ENCODE measurements at regions not wholly inside any gene's neighbourhood (a gene's known extent, or its start where the extent isn't known, plus 50 kb on each side); places are given as distances from the start of the nearest gene placed in this dataset.

DNA sequence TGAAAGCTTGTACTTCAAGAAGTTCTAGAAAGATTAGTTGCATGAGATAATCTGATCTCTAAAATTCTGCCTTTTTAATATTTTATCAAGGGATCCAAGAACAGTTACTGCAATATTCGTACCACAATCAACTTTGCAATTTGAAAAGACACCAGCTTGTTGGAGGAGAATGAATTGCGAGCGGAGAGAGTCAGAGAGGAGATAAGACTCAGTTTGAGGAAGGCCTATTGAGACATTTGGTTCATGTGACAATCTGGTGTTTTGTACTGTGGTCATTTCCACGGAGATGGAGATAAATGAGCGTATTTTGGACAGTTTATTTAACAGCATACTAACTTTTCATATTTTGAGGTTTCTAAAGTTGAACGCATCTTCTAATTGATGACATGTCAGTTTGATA, 1276.0 kb downstream of the EFNB2 start:
- DNase-seq: no peak

DNA sequence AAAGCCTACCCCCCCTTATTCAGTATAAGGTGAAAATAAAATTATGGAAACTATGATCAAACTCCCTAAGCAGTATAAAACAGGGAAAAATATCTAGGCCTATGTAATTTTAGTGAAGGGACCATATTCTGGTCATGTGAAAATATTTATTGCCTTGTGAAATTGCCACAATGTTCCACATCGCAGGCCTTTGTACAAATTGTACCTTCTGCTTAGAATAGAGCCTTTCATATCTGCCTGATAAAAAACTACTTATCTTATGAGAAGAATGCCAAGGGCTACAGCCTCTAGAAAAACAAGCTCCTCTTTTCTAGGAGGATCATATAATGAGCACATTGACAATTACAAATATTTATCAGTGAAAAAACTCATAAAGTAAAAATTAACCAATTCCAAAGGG, 1280.0 kb downstream of the EFNB2 start:
- no peak for DNase-seq

DNA sequence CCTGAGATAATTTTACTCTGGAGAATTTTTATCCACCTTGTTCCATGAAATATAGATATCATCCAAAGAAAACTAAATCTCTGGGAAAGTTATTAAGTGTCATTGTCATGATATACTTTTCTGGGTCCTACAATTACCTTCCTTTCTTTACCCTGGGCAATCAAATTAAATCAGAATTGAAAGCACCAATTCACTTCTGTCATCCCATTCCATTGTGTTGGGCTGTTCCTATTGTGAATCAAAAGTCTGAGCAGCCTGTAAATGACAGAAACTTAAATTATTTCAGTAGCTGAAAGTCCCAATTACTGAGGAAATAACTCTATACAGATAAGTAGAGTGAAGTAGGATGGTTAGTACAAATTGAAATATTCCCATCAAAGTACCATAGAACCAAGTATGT, 1284.2 kb downstream of the EFNB2 start:
- DNase-seq: no peak

DNA sequence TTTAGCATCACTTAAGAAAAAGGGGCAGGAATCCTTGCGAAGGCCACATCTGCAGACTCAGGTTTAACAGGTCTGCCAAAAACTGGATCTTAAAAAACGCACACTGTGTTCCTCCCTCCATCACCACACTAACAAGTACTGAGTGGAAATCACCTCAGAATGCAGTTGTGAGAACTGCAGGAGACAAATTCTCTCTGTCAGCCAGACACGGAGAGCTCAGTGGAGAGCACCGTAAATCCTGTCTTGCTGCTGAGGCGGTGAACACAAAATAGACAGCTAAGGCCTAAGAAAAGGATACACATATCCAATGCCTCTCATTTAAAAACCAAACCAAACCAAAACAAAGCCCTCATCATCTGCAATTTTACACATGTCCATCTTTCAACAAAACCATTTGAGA, 1287.6 kb downstream of the EFNB2 start:
- DNase-seq: no peak

DNA sequence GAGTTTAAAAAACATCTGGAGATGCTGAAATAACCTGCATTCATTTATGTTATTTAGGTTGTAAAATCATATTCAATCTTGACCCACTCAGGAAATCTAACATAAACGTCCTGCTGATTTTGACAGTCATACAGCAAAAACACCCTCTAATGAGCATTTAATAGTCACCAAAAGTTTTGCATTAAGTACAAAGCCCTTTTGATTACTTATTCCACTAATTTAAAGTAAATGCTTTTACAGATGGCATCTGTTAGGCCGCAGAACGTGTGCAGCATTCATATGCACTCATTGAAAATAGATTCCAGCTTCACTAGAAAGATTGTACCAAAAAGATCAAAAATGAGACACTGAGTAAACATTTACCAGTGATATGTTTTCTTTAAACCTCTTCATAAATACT, 1295.1 kb downstream of the EFNB2 start:
- DNase-seq: no peak

DNA sequence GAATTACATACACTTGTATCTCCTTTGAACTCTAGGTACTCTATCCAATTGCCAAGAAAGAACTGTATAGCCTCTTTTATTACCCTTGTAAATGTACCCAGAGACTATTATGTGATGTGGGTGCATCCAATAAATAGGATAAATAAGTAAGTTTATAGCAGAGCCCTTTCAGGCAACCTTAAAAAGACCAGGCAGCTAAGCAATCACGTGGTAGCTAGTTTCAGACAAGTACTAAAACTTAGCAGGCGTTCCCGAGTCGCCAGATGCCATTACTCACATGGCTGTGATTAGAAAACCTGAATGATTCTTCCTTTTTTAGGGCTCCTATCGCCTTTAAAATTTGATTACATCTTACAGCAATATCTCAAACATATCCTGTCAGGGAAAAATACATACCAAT, 1303.0 kb downstream of the EFNB2 start:
- DNase-seq: no peak

DNA sequence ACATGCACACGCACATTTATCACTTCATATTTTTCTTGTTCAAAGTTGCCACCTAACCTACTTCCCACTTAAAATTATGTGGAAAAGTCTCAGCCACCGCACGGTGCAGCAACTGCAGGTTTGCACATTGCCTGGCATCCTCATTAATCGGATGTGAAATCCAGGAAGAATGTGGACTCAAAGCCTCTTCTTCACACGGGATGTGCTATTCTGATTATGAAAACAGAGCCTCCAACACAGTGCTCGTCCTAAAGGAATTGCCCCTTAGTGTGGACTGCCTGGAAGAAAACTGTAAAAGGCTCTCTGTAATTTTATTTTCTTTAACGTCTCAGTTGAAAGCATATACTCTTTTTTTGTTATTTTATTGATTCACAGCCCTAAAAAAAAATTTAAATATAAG, 1303.5 kb downstream of the EFNB2 start:
- DNase-seq: no peak

DNA sequence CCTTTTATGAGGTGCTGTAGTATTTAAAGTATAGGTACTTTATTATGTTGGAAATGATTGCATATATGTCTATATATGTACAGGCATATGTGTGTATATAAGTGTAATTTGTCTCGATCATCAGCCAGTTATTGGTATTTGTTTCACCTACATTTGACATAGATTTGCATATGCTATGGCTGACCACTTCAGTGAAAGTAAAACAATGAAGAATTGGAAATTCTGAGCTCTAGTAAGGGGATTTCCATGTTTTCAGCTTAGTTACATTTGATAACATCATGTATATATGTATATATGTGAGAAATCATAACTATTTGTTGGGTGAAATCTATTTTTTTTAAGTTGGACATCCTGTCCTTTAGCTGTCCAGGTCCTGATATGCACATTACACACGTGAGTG, 1303.9 kb downstream of the EFNB2 start:
- no peak for DNase-seq

DNA sequence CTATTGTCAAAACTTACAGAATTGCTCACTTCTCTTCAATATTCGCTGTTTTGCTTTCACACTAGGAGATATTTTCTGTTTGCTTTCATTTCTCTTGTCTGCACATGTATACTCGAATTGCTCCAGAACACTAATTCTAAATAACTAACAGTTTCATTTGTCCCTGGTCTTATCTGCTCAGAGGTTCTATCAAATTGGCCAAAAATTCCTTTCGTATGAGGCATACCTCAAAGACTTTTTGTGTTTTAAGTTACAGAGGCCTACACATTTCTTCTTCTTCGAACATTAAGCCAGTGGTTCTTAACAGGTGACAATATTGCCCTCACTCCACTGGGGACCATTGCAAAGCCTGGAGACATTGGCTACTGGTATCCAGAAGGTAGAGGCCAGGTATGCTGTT, 1314.6 kb downstream of the EFNB2 start:
- no peak for DNase-seq

DNA sequence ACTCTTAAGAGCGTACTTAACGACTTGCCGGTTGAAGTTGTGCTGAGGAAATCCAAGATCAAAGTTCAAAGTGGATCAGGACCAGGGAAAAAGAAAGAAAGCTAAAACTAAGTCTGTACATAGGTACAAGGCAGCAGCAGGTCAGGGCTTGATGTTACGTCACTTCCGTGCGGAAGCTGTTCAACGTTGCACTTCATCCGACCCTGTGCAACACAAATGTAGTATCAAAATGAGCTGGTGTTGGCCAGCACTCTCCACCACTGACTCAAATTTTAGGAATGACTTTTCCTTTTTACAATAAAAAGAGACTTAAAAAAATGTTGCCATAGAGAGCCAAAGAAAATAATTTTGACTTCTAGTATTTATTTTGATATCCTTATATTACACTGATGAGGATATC, 1315.4 kb downstream of the EFNB2 start:
- no peak for DNase-seq

DNA sequence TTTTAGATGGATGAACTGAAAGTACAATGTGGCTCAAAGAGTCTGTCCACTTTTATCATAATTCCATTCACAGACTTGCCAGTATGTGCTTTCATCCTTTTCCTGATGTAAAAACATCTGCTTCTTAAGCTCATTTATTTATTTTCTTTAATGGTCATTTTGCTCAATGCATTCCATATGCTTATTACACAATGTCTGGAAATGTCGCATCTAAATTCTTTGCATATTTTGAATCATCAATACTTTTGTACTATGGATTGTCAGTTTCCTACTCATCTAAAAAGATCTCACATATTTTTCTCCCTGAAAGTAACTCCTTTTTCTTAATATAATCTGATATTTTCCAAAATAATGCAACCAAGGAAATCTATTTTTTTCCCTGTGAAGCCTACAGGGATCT, 1315.8 kb downstream of the EFNB2 start:
- DNase-seq: no peak

DNA sequence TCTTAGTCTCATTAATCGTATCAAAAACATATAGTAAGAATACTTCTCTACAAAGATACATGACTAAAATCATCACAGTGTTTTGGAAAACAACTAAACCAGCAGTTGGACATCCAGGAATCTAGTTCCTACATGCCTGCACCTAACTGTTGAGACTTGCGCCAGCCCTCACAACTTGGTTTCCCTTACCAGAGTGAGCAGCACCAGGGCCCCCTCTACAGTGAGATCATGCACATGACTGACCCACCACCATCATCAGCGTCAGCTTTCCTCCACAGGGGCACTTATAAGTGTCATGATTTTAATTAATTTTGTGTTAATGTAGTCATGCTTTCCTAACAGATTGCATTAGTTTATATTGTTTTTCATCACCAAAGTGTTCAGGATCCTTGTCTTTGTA, 1322.0 kb downstream of the EFNB2 start:
- no peak for DNase-seq

DNA sequence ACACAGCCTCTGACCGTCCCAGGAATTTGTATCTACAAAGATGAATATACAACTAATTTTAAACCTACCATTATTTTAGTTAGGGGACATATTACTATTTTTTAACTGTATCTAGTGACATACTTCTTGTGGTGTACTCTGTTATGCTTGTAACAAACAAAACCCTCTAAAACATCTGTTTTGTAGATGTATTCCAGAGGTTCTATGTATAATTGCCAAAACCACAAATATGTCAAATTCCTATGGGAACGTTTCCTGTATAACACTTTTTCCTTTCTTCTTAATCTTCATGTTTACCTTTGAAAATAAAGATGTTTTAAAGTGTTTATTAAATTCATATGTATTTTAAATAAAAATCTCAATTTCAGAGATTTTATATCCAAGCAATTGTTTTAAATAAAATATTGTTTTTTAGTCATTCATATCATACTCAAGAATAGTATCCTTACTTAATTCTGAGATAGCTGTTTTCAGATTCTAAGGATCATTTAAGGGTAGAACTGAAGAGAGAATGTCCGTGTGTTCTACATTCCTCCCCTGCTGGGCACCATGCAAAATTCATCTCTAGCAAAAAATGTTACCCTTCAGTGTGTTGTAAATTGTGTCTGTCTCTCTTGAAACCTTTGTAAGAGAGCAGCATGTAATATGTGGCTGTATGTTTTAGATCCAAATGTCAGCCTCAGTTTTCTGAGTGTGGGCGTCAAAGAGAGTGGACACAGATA, 1327.7 kb downstream of the EFNB2 start:
- no peak for DNase-seq

DNA sequence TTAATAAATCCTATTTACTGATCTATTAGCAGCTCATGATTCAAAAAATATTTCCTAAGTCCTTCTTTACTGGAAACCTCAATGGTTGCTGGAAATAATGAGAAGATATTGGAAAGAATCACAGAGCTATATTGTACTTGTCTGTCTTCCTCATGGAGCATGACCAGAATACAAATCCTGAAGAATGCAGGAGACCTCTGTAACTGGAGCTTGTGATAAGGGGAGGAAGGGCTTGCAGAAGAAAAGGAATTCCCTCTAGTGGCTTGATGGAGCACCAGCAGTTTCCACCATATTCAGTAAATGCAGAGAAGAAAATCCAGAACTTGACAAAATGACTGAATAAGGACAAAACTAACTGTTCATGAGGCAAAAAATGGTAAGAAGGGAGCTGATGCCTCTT, 1333.1 kb downstream of the EFNB2 start:
- no peak for DNase-seq

DNA sequence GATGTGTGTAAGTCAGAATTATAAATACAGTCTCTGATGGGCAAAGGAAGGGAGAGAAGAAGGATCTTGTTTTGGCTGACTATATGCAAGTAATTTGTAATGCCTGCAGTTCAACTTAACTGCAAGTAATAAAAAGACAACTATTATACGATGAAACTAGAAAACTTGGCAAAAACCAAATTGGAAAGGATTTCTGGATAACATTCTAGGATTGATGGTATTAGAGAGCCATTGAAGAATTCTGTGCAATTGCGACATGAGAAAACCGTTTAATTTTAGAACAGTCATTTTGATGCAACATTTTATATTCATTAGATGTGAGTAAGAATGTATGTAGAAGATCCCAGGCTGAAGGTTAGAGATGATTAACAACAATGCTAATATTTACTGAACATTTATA, 1334.1 kb downstream of the EFNB2 start:
- DNase-seq: no peak

DNA sequence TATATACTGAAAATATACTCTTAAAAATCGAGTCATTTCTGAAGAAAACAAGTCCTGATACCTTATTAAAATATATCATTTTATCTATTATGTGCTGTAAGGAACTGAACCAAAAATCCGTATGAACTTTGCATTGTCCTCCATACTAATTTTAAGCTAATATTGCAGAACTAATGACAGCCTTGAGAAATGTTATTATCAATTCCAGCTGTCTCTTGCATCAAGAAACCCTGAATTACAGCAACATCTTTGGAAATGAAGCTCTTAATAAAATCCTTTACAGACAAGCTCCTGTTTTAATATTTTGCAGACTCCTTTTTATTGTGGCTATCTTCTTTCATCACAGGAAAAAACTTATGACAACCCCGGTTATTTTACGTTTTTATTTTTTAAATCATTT, 1335.3 kb downstream of the EFNB2 start:
- no peak for DNase-seq

DNA sequence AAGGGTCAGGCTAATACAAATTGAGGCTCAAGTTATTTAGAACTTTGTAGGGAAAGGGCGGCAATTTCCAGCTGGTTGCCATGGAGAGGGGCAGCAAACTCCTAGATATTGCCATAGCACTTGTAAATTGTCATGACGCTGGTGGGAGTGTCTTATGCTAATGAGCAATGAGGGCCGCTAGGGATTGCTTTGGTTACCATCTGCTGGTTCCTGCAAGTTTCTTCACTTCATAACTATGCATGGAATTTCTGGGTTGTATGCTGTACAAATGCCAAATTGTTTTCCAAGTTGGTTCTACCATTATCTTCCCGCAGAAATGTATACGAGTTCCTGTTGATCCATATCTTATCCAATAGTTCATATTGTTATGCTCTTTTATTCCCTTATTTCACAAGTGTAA, 1339.4 kb downstream of the EFNB2 start:
- no peak for DNase-seq

DNA sequence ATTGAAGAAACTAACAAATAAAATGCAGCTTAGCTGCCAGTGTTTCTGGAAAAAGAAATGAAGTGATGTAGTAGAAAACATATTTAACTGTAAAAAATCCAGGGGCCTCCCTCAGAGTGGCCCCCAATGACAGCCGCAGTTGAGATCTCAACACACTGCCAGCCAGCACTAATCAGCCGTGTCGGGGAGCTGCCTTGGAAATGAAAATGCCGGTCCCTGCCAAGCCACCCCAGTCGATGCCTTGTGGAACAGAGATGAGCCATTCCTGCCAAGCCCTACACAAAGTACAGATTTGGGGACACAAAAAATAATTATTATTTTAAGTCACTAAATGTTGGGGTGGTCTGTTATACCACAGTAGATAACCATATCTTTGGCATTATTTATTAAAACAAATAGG, 1342.4 kb downstream of the EFNB2 start:
- DNase-seq: no peak

DNA sequence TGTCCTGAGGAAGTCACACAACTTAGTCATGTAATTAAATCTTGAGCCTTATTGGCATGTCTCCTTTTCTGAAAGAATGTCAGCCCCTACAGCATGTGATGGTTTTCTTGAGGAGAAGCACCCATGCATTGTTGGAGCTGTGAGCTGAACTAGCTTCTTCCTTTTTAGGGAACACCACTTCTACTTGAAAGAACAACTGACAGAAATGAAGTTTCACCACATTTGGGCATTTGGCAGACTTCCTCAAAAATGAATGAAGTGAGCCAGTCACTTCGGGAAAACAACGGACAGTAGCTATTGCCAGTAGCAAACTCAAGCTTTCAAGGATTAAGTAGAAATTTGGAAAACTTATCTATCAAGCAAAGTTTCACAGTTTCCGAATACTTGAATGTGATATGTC, 1351.3 kb downstream of the EFNB2 start:
- no peak for DNase-seq

DNA sequence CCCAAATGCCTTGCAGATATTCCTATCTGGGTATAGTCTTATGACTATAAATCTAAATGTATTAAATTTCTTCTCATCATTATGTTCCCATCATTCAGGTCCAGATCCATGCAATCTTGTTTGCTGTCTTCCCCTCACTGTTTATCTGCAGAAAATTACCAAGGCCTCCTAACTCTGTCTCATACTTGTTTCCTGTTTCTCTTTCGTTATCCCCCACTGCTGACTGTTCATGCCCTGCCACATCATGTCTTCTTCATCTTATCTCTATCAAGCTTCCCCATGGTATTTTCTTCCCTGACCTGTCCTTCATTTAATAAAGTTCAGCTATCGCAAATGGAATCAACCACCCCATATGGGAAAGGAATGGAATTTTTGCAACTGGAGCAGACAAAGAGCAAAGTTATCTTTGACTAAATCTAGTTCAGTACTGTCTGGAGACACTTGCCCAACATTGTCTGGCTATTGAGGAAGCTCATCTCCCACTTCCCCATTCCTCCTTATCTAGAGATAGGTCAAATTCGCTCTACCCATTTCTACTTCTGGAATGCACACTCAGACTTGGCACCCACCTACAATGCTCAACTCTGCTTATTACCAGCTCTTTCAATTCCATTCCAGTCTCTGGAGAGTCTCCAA, 1358.1 kb downstream of the EFNB2 start:
- no peak for DNase-seq

DNA sequence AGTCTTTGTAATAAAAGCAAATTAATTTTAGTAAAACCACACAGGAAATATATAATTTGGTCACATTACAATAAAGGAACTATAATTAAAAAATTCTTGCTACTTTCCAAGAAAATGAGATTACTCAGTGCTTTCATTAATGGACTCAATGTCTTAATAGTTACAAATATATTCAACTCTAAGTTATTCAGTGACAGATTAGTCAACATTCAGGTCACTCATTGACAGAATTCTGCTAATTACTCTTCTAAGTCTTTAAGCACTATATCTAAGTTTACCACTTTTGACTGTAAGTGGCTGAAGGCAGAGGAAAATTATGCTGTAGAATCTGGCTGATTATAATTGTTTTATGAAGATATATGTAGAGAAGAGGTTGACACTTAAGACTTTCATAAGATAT, 1365.0 kb downstream of the EFNB2 start:
- no peak for DNase-seq

DNA sequence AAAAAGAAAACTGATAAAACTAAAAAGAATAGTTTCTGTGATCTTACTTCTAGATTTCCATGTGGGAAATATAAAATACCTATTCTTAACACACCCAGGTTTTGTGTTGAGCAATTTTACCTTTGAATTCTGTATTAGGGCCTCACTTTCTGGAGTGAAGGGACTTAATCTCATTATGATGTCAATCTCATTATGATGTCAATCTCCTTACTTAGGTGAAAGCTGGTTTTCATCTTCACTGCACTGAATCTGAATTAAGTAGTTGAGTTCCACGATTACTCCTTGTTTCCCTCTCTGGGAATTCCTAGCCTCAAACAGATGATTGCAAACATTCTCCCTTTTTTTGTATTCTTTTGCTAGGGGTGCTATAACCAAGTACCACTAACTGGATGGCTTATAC, 1367.2 kb downstream of the EFNB2 start:
- DNase-seq: no peak

DNA sequence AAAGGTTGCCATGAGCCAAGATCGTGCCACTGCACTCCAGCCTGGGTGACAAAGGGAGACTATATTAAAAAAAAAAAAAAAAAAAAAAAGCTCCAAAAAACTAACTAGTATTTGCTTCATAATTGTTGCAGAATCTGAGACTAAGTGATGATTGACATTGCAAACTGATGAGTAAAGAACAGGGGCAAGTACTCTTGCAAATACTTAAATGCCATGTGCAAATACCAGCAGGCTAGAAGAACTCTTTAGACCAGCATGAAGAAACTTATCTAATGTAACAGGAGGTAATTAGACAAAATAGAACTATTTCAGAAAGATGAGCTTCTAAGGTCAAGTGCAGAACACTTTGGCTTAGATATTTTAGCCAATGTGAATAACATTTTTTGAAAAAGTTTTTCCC, 1368.1 kb downstream of the EFNB2 start:
- DNase-seq: no peak

DNA sequence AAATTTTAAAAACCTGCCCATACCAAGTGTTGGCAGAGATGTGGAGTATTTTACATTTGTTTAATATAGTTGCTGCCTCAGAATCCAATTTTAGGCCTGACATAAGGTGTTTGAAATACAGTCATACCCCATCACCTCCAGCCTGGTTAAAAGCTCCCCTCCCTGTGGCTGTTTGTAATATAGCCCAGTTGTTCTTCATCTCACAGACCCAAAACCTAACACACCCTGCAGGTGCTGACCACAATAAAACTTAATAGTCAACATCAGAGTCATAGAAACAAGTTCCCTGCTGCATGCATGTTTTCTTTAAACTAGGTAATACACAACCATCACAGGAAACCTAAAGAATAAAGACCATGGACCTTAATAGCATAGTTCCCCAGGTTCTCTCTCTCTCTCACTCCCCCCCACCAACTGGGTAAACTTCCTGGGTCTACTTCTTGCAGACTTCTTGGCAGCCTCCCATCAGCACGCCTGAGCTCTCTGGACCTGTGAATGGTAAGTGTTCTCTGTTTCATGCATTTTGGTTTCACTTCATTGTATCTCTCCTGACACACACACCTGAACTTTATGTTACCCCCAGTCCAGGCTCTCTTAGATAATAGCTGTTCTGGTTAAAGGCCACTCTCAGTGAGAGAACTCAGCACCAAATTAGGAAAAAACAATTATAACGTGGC, 1369.9 kb downstream of the EFNB2 start:
- no peak for DNase-seq

DNA sequence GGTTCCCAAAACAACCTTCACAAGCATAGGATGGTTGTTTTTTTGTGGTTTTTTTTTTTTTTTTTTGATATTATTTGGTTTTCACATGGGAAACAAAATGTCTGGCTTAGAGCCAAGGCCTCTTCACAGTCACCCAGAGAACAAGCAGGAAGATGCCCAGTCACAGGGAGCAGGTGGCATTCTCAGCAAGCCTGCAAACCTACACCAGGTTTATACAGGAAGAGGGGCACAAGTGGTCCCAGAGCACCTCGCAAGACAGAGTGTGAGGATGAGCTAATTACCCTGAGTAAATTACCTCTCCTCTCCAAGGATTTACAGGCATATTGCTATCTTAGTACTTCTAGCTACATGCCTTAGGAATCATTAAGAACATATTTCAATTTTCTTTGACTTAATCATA, 1375.6 kb downstream of the EFNB2 start:
- DNase-seq: no peak
